HG03460 (cell line): ENCODE measurements at regions not wholly inside any gene's neighbourhood (a gene's known extent, or its start where the extent isn't known, plus 50 kb on each side); places are given as distances from the start of the nearest gene placed in this dataset.

Source experiments
- ATAC-seq: cut with Tn5 transposase; IDR thresholded peaks from one replicate; pipeline ENCODE4 v1.9.1; 2021; ENCODE audit not compliant: unreplicated experiment

DNA sequence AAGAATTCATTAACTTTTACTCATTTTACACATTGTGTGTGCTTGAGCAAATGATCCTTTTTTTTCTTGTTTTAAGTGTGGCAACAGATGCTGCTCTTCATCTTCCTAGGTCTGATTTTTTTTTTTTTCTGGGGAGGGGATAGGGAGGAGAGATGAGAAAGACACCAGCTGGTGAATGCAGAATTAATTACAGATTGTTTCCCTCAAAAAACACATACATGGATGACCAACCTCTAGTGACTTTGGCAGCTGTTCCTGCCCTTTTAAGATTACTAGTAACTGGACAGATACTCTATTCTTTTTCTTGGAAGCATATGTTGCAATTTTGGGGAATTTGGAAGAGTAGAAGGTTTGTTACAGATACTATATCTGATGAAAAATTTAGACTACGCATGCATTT lies 103.6 kb upstream of the MYO16 start:
- ATAC-seq = no peak

DNA sequence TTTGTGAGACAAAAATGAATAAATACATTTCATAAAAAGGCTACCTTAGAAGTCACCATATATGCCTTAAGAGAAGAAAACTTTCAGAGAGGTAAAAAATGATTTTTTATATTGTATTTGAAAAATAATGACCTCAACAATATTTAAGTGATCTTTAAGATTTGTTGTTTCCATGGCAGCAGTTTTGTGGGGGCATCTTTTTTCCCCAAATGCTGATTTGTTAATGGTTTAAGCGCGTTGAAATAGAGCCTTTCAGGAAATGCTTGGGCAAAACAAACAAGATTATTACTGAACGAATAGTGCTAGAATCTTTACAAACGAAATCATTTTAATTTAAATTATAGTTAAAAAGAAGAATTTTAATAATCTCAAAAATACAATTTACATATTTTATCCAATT lies 103.1 kb upstream of the MYO16 start:
- no peak for ATAC-seq

DNA sequence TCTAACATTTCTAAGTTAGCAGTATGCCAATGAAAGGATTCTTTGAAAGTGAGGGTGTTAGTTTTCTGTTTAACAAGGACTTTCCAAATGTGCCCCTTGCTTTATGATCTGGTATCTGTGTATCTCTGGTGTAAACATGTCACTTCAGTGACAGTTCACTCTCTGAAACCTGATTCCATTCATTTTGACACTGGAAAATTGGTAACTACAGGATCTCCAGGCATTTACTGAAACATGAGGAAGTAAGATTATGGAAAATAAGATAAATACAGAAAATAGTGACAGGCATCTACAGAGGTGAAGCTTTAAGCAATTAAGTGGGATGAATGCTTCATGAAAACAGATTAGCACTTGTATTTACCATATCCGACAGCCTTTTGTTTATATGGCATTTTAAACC lies 101.6 kb upstream of the MYO16 start:
- ATAC-seq = no peak

DNA sequence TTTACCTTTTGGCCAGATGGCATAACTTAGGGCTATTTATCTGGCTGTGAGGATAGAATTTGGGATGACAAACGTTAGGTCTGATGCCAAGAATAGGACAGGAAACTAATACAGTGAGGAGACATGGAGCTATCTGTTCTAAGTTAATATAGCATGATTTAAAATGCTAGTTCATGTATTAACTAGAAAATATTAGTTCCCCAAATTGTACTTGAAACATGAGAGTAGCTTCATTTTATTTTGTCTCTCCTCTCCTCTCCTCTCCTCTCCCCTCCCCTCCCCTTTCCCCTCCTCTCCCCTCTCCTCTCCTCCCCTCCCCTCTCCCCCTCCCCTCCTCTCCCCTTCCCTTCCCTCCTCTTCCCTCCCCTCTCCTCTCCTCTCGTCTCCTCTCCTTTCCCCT lies 101.1 kb upstream of the MYO16 start:
- no peak for ATAC-seq

DNA sequence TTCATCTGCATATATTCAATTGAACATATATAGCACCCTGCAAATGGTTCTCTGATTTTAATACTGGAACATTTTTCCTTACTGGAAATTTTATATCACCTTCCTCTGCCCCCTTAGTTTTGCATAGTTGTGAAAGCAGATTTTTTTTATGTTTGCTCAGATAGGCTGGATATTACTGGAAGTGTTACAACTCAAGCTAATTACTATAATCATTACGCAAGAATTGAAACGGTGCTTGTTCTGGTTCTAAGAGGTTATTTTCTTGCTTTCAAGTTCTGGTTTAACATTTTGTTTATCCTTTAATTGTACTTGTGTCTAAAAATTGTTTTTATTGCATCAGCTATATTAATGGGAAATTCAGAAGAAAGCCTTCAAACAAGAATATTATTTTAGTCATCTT lies 95.6 kb upstream of the MYO16 start:
- ATAC-seq = no peak

DNA sequence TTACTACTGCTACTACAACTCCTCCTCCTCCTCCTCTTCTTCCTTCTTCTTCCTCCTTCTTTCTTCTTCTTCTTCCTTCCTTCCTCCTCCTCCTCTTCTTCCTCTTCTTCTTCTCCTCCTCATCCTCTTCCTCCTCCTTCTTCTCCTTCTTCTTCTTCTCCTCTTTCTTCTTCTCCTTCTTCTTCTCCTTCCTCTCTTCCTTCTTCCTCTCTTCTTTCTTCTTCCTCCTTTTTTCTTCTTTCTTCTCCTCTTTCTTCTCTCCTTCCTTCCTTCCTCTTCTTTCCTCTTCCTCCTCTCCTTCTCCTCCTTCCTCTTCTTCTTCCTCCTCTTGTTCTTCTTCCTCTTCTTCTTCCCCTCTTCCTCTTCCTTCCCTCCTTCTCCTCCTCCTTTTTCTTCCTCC lies 94.7 kb upstream of the MYO16 start:
- ATAC-seq = no peak

DNA sequence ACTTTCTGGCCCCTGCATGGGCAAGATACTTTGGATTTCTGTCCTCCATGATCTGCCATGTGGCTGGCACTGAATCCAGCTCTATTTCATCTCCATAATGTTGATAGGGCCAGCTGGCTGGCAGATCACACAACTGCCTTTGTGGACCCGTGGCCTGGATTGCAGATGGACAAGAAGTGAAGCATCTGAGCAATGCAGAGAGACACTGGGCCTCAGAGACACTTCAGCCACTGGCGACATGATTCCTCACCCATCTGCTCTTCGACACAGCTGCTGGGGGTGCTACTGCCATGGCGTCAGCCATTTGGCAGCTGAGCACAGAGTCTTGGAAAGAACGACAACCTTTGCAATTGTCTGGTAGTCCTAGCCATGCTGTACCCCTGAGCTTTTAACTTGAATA lies 79.5 kb upstream of the MYO16 start:
- ATAC-seq = no peak

DNA sequence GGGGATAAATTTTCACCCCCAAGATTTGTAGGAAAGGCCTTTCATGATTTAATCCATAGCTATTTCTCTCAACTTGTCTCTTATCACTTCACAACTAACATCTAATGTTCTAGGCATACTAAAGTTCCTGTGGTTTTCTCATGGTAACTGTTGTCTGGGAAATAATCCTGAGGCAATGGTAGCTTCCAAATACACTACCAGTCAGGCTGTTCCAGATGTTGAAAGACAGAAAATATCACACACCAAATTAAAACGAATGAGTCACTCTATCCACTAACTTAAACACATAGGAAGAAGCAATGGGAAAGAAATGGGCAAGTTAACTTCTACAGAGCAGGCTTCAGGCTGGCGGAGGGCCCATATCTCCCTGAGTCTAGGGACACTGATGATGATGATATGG lies 77.7 kb upstream of the MYO16 start:
- ATAC-seq = no peak

DNA sequence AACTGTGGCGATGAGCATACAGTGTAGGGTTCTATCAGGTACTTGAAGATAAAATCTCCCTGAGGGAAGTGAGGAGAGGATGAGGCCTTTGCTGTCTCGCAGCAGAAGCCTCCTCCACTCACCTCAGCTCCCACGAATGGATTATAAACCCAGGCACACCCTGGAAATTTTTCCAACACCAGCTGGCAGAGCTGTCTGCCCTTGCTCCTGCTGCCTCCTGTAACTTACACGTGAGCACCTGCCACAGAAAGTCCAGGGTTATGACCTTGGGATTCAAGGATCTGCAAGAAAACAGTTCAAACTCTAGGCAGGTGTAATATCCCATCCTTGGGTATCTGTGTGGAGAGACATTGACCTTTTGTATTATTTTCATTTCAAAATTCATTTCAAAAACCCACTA lies 70.9 kb upstream of the MYO16 start:
- no peak for ATAC-seq

DNA sequence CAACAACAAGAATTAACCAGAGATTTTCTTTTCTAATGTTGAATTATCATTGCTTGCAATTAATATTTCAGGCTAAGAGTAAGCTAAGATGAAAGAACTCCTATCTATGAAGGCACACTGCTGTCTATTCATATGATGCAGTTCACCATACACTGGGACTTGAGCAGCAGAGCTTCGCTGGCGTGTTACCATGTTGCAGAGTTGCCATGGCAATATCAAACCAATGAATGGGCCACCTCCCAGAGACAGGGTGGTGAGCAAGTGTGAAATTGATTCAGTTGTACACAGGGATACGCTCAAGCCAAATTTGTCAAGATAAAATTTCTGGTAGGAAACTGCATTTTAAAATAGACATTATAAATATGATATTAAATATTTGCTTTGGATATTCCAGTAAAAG lies 69.3 kb upstream of the MYO16 start:
- ATAC-seq = no peak

DNA sequence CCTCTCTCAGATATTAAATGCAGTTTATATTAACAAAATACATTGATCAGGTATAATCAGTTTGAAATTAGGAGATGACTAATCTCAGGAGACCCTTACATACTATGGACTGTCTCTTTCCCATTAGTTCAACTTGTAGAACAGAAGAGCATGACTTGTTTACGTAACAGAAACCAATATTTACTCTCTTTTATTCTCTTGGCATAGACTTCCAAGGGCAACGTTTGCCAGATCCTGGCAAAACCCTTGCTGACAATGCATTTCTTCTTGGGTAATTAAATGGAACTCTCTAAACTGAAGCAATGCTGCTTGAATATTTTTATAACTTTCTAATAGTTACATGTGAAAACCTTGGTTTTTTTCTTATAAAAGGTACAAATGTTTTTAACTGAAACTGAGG lies 68.3 kb upstream of the MYO16 start:
- no peak for ATAC-seq

DNA sequence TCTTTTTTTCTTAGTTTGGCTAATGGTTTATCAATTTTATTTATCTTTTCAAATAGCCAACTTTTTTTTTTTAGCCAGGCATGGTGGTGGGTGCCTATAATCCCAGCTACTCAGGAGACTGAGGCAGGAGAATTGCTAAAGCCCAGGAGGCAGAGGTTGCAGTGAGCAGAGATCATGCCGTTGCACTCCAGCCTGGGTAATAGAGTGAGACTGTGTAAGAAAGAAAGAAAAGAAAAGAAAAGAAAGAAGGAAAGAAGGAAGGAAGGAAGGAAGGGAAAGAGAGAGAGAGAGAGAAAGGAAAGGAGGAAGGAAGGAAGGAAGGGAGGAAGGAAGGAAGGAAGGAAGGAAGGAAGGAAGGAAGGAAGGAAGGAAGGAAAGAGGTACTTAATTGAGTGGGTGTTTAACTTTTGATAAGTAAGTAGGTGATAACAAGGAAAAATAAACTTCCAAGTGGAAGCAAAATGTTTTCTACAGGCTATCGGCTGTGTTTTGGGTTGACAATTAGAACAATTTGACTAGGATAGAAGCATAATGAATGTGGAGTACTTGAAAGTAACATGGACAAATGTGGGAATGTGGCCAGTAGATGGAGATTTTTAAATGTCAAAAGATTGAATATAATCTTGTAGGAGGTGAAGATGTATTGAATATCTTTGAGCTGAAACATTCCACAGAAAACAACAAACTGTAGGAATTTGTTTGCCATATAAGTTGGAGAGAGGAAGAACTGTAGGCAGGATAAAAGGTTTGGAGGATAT lies 62.8 kb upstream of the MYO16 start:
- ATAC-seq = no peak

DNA sequence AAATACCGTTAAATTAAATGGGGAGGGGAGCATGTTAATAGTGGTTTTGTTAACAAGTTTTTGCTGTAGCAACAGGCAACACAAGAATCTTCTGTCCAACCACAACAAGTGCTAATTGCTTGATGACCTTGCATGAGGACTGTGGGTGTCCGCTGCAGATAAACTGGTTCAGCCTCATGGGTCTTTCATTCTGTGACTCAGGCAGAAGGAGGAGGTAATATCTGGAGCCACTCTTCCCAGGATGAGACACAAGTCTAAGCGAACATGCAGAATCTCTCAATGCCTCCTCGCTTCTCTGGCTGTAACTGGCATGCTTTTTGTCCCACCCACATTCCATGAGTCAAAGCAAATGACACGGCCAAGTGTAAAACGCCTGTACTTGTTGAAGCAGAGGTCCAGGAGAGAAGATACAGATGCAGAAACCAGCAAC lies 56.6 kb upstream of the MYO16 start:
- ATAC-seq = no peak

DNA sequence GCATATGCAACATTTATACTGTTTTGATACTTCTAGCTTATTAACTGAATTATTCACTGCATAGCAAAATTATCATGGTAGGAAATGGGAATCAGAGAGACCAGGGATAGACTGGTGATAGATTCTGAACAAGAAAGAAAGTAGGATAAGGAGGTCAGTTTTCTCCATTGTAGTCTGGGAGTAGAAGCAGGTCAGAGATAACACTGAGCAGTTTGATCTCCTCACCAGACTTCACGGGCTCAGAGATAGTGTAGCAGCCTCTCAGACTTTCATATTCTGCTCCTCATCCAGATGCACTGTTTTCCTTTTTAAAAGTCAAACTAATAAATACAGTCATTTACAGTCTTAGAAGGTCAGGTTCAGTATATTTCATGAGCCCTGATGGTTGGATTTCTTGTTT lies 56.0 kb upstream of the MYO16 start:
- no peak for ATAC-seq

DNA sequence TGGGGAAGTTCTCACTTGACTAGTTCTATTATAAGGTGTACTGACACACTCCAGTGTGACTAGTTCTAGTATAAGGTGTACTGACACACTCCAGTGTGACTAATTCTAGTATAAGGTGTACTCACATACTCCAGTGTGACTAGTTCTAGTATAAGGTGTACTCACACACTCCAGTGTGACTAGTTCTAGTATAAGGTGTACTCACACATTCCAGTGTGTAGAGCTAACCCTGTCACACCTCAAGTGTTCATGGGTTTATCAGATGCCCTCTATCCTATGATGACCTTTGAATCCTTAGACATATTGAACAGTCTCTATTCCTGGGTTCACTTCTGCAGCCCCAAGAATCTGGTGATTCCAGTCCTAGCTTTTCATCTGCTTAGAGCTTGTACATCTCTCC lies 54.6 kb upstream of the MYO16 start:
- no peak for ATAC-seq

DNA sequence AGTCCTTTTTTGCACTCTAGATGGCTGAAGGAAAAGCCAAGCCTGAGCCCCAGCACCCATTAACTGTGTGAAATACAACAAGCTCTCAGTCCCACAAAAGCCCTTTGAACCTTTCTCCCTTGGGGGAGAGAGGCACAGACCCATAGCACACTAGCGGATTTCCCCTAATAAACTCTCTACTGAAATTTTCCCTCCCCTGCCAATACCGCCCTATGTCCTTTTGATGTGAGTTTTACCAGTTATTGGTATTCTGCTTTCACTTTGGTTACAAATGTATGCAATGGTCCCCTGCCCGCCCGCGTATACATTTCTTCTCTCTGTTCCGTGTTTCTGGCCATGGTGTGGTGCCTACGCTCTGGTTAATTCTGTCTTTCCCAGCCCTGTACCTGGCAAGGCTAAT lies 54.0 kb upstream of the MYO16 start:
- ATAC-seq = no peak
